ENCODE measurements at regions not wholly inside any gene's neighbourhood (a gene's known extent, or its start where the extent isn't known, plus 50 kb on each side); places are given as distances from the start of the nearest gene placed in this dataset.

- Histone ChIP-seq H3K9me3 (ENCODE audit: low read length) (peaks cover 26% of the 10 kb centered on the region; the same call in 1 of the 2 replicates), H3K79me2 (ENCODE audit: insufficient read depth, low read depth, low read length) (no peaks in the 10 kb centered on the region), H3K36me3 (ENCODE audit: insufficient read depth, low read length) (no peaks in the 10 kb centered on the region), H3K4me1 (ENCODE audit: insufficient read depth, low read length, poor library complexity, severe bottlenecking) (no peaks in the 10 kb centered on the region), H3K9me2 (ENCODE audit: insufficient read depth, low read length) (no peaks in the 10 kb centered on the region), H4K20me1 (ENCODE audit: insufficient read depth, low read length) (no peaks in the 10 kb centered on the region), H3K4me3 (ENCODE audit: low read depth, low read length, poor library complexity, severe bottlenecking) (no peak overlapping the region), H3K4me2 (ENCODE audit: low read length) (no peak overlapping the region), H2AFZ (ENCODE audit: low read length) (no peak overlapping the region), H3K27ac (ENCODE audit: low read depth, low read length, poor library complexity, severe bottlenecking) (no peak overlapping the region)
- intact Hi-C loops (cut with micrococcal nuclease; ENCODE audit: unreplicated experiment) = no loop called here
- BruUV-seq (replicated peaks) = no TSS peak
- ChIA-PET CTCF (ENCODE audit: unreplicated experiment) (no interaction called here), POLR2A (no interaction called here)
- no peak for DNase-seq (ENCODE audit: low spot score)
- no peak for TF ChIP-seq EZH2phosphoT487 (IDR thresholded peaks at IDR 0.05; ENCODE audit: borderline replicate concordance, low read depth, low read length)
- no peak for TF ChIP-seq CTCF (conservative IDR thresholded peaks at IDR 0.05; ENCODE audit: low read length)
These were observed 1047.9 kb upstream of the NCAM2 start for GRCh38 chr21:19950347-19950746.

GRCh38 chr21:19969156-19969555 is 1029.1 kb upstream of the NCAM2 start:
- H3K79me2 ChIP-seq (ENCODE audit: insufficient read depth, low read depth, low read length) = no peaks in the 10 kb centered on the region
- POLR2A ChIA-PET = no interaction called here
- no peak overlapping the region for H3K4me2 ChIP-seq (ENCODE audit: low read length)
- no peaks in the 10 kb centered on the region for H3K4me1 ChIP-seq (ENCODE audit: insufficient read depth, low read length, poor library complexity, severe bottlenecking)
- H3K9me2 ChIP-seq (ENCODE audit: insufficient read depth, low read length) = no peaks in the 10 kb centered on the region
- no TSS peak for BruUV-seq (replicated peaks)
- no peaks in the 10 kb centered on the region for H4K20me1 ChIP-seq (ENCODE audit: insufficient read depth, low read length)
- TF ChIP-seq EZH2phosphoT487 (IDR thresholded peaks at IDR 0.05; ENCODE audit: borderline replicate concordance, low read depth, low read length) = no peak
- no peak for TF ChIP-seq CTCF (conservative IDR thresholded peaks at IDR 0.05; ENCODE audit: low read length)
- CTCF ChIA-PET (ENCODE audit: unreplicated experiment) = no interaction called here
- H3K36me3 ChIP-seq (ENCODE audit: insufficient read depth, low read length) = no peaks in the 10 kb centered on the region
- H2AFZ ChIP-seq (ENCODE audit: low read length) = no peak overlapping the region
- peaks cover 21% of the 10 kb centered on the region; the same call in 1 of the 2 replicates for H3K9me3 ChIP-seq (ENCODE audit: low read length)
- intact Hi-C loops (cut with micrococcal nuclease; ENCODE audit: unreplicated experiment) = no loop called here
- no peak for DNase-seq (ENCODE audit: low spot score)
- H3K4me3 ChIP-seq (ENCODE audit: low read depth, low read length, poor library complexity, severe bottlenecking) = no peak overlapping the region
- no peak overlapping the region for H3K27ac ChIP-seq (ENCODE audit: low read depth, low read length, poor library complexity, severe bottlenecking)

- Histone ChIP-seq H3K36me3 (ENCODE audit: insufficient read depth, low read length) (no peaks in the 10 kb centered on the region), H3K27ac (ENCODE audit: low read depth, low read length, poor library complexity, severe bottlenecking) (no peak overlapping the region), H3K4me1 (ENCODE audit: insufficient read depth, low read length, poor library complexity, severe bottlenecking) (no peaks in the 10 kb centered on the region), H3K4me2 (ENCODE audit: low read length) (no peak overlapping the region), H2AFZ (ENCODE audit: low read length) (no peak overlapping the region), H3K9me3 (ENCODE audit: low read length) (peaks cover 9% of the 10 kb centered on the region; the same call in 1 of the 2 replicates), H3K4me3 (ENCODE audit: low read depth, low read length, poor library complexity, severe bottlenecking) (no peak overlapping the region), H4K20me1 (ENCODE audit: insufficient read depth, low read length) (no peaks in the 10 kb centered on the region), H3K9me2 (ENCODE audit: insufficient read depth, low read length) (no peaks in the 10 kb centered on the region), H3K79me2 (ENCODE audit: insufficient read depth, low read depth, low read length) (no peaks in the 10 kb centered on the region)
- CTCF ChIA-PET (ENCODE audit: unreplicated experiment) = no interaction called here
- TF ChIP-seq EZH2phosphoT487 (IDR thresholded peaks at IDR 0.05; ENCODE audit: borderline replicate concordance, low read depth, low read length) (no peak), CTCF (conservative IDR thresholded peaks at IDR 0.05; ENCODE audit: low read length) (no peak)
- DNase-seq (ENCODE audit: low spot score) = no peak
- intact Hi-C loops (cut with micrococcal nuclease; ENCODE audit: unreplicated experiment) = no loop called here
- POLR2A ChIA-PET = interaction anchor here (0.6 kb wide), 2 partner anchors 27 to 1705 kb away, joined by 3 to 4 read pairs; no protein-coding TSS in a partner anchor
- no TSS peak for BruUV-seq (replicated peaks)
These were observed 1016.3 kb upstream of the NCAM2 start for GRCh38 chr21:19981938-19982337.

Measured in OCI-LY7 (cell line).